ENCODE measurements at regions not wholly inside any gene's neighbourhood (a gene's known extent, or its start where the extent isn't known, plus 50 kb on each side); places are given as distances from the start of the nearest gene placed in this dataset.

DNA sequence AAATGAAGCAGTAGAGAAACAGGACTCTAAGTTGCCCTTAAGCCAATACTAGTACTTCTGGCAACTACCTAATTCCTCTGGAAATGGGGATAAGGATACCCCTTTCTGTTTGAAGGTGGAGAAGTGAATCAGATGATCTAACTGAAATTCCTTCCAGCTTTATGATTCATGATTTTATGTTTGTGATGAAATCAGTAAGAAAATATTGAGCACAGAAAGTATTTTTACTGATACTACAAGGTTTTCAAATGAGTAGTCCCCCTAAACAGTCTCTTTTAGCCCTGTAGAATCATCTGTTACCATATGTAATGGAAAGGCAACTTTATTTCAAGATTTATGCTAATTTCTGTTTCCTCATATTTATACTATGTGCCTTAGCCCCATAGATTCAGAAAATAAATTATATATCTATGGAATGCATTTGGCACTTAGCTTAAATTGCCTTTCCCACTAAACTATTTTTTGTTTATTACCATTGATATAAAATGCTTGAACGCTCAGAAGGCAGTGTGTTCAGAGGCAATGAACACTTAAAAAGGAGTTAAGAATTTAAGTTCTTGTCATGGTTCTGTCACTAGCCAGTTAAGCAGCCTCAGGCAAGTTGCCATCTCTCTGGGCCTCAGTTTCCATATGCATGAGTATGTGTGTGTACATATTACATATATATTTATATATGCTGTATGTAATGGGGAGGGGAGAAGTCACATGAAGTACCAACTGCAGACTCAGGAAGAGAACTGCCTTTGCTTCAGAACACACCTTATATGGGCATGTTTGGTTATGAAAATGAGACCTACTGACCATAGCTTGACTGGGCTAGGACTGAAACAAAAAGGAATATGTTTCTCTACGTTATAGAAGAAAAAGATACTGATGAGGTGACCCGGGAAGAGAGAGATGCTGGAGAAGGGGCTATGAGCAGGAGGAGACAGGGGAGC, 97.7 kb downstream of the CDC42EP3 start:
- no peak for TF ChIP-seq CTCF (IDR thresholded peaks at IDR 0.05)
- TF ChIP-seq POLR2A (IDR thresholded peaks at IDR 0.05): no peak

Measured in transverse colon (tissue), 3 donors.